ENCODE measurements at regions not wholly inside any gene's neighbourhood (a gene's known extent, or its start where the extent isn't known, plus 50 kb on each side); places are given as distances from the start of the nearest gene placed in this dataset.
"Not testable (repeated sequence)": the region's sequence is repeated elsewhere in the genome, so short reads cannot be mapped to it uniquely, and the experiment has no call there.

- FAIRE-seq = no peak
- DNase-seq (ENCODE audit: insufficient read length, low spot score) = no peak
Observed at GRCh38 chr1:29762635-29763034, 526.3 kb downstream of the PTPRU start.

GRCh38 chr1:29761159-29761928, 525.0 kb downstream of the PTPRU start:
- FAIRE-seq (no peak), DNase-seq (ENCODE audit: insufficient read length, low spot score) (no peak)

GRCh38 chr1:29760067-29760564, 523.8 kb downstream of the PTPRU start:
- DNase-seq (ENCODE audit: insufficient read length, low spot score) (no peak), FAIRE-seq (no peak)

- FAIRE-seq (no peak), DNase-seq (ENCODE audit: insufficient read length, low spot score) (no peak)
Observed at GRCh38 chr1:29758781-29759499, 522.6 kb downstream of the PTPRU start.

GRCh38 chr1:29757866-29758780, 521.8 kb downstream of the PTPRU start:
- DNase-seq (ENCODE audit: insufficient read length, low spot score) (no peak), FAIRE-seq (no peak)

GRCh38 chr1:29756901-29757725, 520.8 kb downstream of the PTPRU start:
- DNase-seq (ENCODE audit: insufficient read length, low spot score) (no peak), FAIRE-seq (no peak)

- DNase-seq (ENCODE audit: insufficient read length, low spot score) (no peak), FAIRE-seq (no peak)
Observed at GRCh38 chr1:29756498-29756897, 520.2 kb downstream of the PTPRU start.

GRCh38 chr1:29756085-29756484, 519.8 kb downstream of the PTPRU start:
- DNase-seq (ENCODE audit: insufficient read length, low spot score) (no peak), FAIRE-seq (no peak)

GRCh38 chr1:29755412-29756015, 519.2 kb downstream of the PTPRU start:
- not testable (repeated sequence) for FAIRE-seq

GRCh38 chr1:29754573-29755375, 518.5 kb downstream of the PTPRU start:
- FAIRE-seq = no peak
- no peak for DNase-seq (ENCODE audit: insufficient read length, low spot score)

More at GRCh38 chr1:29755412-29756015, 519.2 kb downstream of the PTPRU start:
- DNase-seq (ENCODE audit: insufficient read length, low spot score) = not testable (repeated sequence)

GRCh38 chr1:29753771-29754572, 517.6 kb downstream of the PTPRU start:
- FAIRE-seq = no peak
- DNase-seq (ENCODE audit: insufficient read length, low spot score) = no peak

- no peak for DNase-seq (ENCODE audit: insufficient read length, low spot score)
- FAIRE-seq = no peak
Observed at GRCh38 chr1:29753244-29753643, 516.9 kb downstream of the PTPRU start.

- DNase-seq (ENCODE audit: insufficient read length, low spot score) = no peak
Observed at GRCh38 chr1:29752141-29752540, 515.8 kb downstream of the PTPRU start.

GRCh38 chr1:29749024-29749945, 513.0 kb downstream of the PTPRU start:
- FAIRE-seq = no peak
- no peak for DNase-seq (ENCODE audit: insufficient read length, low spot score)

More at GRCh38 chr1:29752141-29752540, 515.8 kb downstream of the PTPRU start:
- no peak for FAIRE-seq

GRCh38 chr1:29747196-29747595, 510.9 kb downstream of the PTPRU start:
- DNase-seq (ENCODE audit: insufficient read length, low spot score) (no peak), FAIRE-seq (no peak)

- no peak for DNase-seq (ENCODE audit: insufficient read length, low spot score)
- FAIRE-seq = no peak
Observed at GRCh38 chr1:29746076-29746665, 509.8 kb downstream of the PTPRU start.
